ENCODE measurements at regions not wholly inside any gene's neighbourhood (a gene's known extent, or its start where the extent isn't known, plus 50 kb on each side); places are given as distances from the start of the nearest gene placed in this dataset.
"Not testable (repeated sequence)": the region's sequence is repeated elsewhere in the genome, so short reads cannot be mapped to it uniquely, and the experiment has no call there.

DNA sequence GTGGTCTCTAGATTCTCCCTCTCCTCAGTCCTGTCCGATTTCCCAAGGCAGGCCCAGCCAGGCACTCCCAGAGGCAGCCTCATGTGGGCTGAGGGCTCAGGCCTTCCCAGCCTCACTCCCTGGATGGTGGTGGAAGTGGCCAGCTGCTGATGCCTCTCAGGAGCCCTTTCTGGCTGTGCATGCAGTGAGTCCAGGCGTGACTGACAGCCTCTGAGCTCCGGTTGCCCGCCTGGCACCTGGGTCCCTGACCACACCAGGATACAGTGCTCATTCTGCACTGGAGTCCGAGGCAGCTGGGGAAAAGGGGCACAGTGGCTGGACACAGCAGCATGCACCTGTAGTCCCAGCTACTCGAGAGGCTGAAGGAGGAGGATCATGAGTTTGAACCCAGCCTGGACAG, 132.6 kb downstream of the CUL2 start:
- no peak for DNase-seq

DNA sequence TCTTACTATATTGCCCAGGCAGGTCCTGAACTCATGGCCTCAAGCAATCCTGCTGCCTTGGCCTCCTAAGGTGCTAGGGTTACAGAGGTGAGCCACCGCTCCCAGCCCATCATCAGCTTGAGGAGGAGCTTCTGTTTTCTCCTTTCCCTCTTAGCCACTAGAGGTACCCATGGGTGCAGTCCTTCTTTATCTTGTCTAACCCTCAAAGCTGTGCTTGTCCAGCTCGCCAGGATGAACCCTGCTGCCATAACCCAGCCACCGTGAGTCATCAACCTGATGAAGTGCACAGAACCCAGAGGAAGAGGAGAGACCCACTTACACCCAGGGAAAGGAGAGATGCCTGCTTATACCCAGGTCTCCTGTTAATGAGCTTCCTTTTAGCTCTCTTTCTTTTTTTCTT, 133.4 kb downstream of the CUL2 start:
- DNase-seq, result no peak

DNA sequence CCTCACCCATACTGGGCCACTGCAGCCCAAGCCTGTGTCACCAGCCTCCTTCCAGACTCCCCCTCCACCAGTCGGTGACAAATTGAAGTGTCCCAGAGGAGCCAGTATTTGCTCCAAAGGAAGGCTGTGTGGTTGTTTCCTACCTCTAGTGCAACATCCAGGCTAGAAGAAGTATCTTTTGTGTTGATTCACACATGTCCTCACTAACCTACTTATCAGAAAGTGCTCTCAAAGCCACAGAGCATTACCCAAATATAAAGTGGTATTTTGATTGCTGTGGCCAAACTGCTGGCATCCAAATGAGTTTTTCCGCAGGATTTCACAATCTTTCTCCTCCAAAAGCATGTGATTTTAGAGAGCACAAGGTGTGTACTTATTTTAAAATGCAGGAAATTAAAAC, 134.8 kb downstream of the CUL2 start:
- DNase-seq, result no peak

DNA sequence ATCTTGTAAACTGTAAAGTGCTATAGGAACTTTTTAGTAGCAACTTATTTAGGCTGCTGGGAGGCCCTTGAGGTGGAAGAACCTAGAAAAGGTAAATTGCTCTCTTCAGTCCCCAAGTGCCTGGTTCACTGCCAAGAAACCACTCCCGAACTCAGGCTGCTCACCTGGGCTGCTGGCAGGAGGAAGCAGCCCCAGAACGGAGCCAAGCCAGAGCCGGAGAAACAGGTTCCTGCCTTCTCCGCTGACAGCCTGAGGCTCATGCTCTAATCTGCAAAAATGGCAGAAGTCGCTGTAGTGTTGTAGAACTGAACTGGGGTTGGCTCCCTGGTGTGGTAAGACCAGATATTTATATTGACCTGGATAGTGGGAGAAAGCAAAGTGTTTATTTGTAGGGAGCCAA, 136.0 kb downstream of the CUL2 start:
- no peak for DNase-seq

DNA sequence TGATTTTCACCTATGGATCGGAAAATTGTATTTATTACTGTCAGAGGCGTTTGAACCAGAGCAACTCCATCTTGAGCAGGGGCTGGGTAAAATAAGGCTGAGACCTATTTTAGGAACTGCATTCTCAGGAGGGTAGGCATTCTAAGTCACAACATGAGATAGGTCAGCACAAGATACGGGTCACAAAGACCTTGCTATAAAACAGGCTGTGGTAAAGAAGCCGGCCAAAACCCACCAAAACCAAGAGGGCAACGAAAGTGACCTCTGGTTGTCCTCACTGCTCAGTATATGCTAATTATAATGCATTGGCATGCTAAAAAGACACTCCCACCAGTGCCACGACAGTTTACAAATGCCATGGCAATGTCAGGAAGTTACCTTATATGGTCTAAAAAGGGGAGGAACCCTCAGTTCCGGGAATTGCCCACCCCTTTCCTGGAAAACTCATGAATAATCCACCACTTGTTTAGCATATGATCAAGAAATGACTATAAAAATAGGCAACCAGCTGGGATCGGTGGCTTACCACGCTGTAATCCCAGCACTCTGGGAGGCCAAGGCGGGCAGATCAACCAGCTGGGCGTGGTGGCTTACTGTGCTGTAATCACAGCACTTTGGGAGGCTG, 136.3 kb upstream of the PARD3 start:
- DNase-seq, result not testable (repeated sequence)

DNA sequence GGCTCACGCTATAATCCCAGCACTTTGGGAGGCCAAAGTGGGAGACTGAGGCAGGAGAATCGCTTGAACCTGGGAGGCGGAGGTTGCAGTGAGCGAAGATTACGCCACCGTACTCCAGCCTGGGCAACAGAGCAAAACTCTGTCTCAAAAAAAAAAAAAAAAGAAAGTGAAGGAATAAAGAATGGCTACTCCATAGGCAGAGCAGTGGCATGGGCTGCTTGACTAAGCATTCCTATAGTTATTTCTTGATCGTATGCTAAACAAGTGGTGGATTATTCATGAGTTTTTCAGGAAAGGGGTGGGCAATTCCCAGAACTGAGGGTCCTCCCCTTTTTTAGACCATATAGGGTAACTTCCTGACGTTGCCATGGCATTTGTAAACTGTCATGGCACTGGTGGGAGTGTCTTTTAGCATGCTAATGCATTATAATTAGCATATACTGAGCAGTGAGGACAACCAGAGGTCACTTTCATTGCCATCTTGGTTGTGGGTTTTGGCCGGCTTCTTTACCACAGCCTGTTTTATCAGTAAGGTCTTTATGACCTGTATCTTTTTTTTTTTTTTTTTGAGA, 130.9 kb upstream of the PARD3 start:
- DNase-seq, result not testable (repeated sequence)

DNA sequence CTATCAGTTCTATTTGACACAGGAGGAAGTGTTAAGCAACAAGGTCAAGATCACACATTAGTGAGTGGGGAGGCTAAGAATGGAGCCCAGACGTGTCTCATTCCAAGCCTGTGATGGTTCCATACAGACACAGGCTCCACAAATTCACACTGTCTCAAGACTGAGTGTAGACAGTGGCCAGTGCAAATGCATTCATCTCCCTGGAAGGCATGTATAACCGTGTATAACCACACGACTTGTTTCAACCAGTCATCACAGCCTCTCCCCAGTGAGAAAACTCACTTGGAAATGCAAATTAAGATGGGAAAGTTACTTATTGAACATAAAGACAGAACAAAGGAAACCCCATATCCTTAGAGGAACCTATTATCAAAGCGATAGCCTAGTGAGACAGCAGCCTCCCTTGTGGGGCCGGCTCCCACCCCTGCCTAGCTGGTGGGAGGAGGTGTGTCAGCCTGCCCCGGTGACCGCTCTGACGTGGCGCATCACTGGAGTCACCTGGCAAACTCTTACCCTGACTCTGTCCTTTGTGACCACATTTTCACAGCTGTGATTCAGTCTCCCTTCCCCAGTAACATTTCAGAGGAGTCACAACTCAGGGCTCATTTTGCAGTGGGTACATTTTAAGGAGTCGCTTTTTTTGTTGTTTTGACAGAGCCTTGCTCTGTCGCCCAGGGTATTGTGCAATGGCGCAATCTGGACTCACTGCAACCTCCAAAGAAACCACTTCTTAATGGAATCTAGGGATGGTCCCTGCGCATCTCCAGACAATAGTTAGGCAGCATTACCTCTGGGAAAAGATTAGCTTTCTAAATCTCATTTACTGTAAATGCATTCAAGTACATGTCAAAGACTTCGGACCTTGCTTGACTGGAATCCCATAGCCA, 126.6 kb upstream of the PARD3 start:
- no peak for DNase-seq

DNA sequence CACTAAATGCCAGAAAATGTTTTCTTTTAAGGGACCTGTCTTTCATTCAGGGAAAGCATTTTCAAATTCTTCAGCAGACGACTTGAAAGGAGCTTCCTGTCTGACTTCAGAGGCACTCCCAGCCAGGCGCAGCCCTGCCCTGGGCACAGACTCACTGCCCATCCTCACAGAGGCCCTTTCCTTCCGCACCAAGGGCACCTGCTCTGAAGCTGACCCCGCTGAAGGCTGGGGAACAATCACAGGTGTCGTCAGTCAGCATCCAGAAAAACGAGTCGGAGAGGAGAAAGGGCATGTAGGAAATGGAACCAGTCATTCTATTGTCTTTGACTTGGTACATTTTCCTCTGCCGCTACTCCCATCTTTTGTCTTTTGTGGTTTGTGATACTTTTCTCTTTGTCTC, 125.3 kb upstream of the PARD3 start:
- DNase-seq, result no peak

DNA sequence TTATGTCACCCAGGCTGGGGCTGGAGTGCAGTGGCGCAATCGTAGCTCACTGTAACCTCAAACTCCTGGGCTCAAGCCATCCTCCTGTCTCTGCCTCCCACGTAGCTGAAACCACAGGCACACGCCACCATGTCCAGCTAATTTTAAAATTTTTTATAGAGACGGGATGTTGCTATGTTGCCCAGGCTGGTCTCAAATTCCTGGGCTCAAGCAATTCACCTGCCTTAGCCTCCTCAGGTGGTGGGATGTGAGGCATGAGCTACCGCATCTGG, 123.2 kb upstream of the PARD3 start:
- no peak for DNase-seq

DNA sequence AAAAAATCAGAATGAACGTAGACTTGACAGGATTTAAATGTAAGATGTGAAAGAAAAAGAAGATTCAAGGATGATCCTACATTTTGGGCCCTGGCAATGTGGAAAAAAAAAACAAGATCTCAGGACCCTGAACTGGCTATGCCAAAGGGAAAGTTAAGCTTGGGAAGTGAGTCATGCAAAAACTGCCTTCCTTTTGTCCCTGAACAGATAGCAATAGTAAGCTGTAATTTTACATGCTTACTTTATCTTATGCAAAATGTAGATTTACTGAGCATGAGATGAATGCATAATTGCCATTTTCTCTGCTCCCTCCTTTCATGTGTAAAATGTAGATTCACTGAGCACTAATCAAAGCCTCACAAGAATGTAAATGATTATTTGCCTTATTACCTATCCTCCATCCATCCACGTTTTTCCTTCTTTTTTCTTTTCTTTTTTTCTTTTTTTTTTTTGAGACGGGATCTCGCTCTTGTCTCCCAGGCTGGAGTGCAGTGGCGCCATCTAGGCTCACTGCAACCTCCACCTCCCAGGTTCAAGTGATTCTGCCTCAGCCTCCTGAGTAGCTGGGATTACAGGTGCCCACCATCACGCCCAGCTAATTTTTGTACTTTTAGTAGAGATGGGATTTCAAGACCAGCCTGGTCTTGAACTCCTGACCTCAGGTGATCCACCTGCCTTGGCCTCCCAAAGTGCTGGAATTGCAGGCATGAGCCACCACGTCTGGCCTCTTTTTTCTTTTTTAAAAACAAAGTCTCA, 122.7 kb upstream of the PARD3 start:
- not testable (repeated sequence) for DNase-seq

DNA sequence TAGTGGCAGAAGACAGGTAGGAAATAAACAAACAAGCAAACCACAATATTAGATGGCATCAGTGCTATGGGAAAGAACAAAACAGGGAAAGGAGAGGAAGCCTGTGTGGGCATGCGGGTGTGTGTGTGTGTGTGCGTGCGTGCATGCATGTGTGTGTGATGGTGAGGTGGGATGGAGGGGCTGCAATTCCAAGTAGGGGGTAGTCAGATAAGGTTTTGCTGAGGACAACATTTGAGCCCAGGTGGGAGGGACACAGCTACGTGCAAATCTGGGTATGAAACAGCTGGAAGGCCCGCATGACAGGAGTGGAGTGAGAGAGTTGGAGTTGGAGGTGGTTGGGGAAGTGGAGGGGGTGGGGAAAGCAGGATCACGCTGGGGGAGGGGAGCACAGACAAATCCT, 121.0 kb upstream of the PARD3 start:
- no peak for DNase-seq

DNA sequence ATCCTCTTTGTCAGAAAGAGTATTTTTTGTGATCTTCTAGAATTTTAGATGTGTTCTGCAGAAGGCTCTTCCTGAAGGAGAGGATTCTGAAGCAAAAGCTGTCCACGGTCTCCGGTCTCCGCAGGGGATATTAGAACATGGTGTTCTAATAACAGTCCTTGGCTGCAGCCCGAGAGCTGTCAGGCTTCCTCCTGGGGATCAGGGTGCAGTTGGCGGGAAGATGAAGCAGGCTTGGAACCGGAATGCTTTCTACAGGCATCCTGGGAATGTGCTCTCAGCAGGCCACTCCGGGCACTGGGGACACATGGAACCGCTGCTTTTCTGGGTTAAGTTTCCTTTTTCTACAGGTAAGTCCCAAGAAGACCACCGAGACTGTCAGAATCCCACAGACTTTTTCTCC, 118.6 kb upstream of the PARD3 start:
- DNase-seq, result peak in 8 of 51 donors; percentile 2 to 20 (median 11)

DNA sequence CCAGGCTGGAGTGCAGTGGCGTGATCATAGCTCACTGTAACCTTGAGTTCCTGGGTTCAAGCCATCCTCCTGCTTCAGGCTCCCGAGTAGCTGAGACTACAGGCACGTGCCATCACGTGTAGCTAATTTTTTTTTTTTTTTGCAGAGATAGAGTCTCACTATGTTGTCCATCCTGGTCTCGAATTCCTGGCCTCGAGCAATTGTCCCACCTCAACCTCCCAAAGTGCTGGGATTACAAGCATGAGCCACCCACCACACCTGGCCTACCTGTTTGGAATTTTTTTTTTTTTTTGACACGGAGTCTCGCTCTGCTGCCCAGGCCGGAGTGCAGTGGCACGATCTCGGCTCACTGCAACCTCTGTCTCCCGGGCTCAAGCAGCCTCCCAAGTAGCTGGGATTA, 117.1 kb upstream of the PARD3 start:
- DNase-seq, result no peak

DNA sequence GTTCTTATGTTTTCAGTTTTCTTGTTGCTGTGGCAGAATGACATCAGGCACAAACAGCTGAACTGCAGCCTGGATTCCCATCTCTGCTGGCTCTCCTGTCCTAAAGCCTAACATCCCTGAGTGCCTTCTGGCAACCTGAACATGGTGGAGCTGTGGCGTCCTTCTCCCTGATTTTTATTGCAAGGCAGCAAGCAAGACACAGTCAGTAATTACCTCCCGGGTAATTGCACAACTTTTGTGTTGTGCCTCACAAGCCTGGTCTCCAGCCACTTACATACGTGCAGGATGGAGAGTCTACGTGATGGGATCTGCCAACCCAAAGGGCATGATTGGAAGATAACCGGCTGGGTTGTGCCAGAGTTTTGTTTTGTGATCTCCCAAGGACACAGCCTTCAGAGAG, 116.1 kb upstream of the PARD3 start:
- no peak for DNase-seq

DNA sequence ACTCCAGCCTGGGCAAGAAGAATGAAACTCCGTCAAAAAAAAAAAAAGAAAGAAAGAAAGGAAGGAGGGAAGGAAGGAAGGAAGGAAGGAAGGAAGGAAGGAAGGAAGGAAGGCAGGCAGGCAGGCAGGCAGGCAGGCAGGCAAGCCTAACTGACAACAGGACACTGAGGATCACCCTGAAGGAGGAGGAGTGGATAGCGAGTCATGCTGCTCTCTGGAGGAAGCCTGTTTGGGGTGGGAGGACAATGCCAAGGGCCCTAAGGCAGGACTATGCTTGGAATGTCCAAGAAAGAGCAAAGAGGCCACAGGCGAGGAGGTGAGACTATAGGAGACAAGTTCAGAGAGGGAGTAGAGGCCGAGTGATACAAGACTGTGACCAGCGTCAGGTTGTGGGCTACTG, 107.0 kb upstream of the PARD3 start:
- no peak for DNase-seq

DNA sequence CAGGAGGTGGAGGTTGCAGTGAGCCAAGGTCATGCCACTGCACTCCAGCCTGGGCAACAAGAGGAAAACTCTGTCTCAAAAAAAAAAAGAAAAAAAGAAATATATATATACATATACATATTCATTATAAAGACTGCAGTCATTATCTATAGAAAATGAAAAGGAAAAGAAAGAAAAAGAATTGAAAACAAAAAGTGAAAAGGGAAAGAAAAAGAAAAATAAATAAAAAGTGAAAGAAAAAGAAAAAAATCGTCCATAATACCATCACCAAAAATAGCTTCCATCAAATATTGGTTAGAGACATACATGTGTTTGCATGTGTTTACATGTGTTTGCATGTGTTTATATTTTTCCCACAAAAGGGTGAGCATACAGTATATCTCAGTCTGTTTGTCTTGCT, 105.5 kb upstream of the PARD3 start:
- no peak for DNase-seq

DNA sequence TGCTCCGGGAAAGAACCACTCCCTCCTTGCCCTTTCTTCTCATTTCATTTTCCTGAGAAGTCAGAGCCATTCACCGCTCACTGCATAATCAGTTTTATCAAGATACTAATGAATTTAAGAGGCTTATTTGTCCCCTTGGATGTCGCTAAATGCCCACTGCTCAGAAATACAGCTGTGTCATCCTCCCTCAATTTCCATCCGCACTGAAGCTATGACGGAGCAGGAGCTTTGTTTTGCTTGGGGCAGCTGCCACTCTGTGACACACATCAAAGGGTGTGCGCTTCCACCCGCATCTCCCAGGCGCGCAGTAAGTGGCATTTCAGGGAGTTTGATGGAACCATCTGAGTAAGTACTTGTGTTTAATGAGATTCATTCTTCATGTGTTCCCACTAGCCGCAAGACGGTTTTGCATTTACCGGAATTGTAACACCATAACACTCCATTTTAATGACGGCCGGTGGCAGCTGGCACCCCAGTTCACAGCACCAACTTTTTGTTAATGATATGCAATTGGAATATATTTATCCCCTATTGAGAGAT, 103.8 kb upstream of the PARD3 start:
- peak in 2 of 51 donors; percentile 3 to 4 for DNase-seq

DNA sequence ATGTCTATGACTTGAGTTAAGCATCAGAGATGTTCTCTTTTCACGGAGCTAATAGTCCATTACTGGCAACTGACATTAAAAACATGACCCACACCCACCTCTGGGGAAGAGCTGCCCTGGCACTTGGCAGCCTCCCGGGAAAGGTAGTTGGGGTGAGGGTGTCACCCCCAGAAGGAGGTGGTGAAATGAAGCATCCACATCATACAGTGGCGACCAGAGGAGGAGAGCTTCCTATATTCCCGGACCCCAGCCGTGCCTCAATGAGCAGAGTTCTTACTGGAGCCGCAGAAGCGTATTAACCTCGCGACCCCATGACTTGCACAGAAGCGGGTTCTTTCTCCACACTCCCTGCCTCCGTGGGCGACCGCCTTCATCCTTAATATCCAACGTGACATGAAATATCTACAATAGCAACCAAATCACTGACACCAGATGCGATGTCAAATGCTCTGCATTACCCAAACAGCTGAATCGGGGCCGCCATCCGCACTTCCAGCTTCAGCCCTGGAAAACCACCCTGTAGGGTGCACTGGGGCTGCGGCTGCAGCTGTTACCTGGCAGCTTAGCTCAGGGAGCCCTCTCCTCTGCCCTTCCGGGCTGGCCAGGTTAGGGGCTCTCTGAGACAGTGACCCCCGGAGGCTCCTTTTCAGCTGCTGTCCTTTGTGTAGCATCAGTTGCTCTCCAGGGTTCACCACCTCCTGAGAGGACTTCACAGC, 103.1 kb upstream of the PARD3 start:
- no peak for DNase-seq

DNA sequence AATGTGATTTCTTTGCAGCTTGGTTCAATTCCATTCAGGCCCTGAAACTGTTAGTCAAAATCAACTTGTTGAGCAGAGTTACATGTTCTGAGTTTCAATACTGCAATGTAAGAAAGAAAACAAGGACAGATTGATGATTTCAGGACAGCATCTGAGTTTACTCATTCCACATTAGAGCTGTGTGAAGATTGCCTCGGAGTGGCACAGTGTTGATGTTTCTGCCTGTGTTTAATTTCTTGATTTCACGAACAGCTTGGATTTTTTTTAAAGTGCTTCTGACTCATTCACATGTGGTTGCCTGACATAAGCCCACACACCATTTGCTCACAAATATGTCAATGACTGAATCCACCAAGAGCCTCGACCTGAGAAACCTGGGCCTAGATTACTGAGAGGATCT, 101.2 kb upstream of the PARD3 start:
- peak in 2 of 51 donors; percentile 10 to 31 for DNase-seq

DNA sequence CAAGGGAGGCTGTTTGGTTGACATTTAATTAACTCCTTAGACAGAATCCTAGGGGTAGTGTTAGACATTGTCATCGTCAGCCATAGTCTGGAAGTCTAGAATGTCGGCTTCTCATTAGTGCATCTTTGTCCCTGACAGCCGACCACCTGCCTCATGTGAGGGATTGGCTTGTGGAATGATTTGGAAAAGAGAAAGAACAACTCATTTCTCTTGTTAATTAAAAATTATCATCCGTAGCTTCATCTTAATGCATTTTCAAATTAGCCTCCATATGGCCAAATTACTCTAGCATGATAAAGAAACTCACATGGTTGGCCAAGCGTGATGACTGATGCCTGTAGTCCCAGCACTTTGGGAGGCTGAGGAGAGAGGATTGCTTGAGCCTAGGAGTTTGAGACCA, 97.7 kb upstream of the PARD3 start:
- no peak for DNase-seq

DNA sequence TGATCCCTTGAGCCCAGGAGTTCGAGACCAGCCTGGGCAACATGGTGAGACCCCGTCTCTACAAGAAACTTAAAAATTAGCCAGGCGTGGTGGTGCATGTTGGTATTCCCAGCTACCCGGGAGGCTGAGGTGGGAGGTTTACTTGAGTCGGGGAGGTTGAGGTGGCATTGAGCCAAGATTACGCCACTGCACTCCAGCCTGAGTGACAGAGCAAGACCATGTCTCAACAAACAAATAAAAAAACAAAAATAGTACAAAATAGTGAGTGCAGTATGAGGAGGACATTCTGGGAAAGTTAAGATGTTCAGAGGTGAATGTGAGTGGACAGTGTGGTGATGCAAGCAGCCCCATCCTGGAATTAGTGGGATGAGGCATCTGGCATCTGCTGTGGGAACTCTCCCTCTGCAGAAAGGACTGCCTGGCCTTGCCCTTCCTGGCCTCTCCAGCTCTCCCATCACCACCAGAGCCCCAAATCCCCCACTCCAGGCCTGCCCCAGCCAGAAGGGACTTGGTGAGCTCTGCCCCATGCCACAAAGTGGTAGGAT, 96.6 kb upstream of the PARD3 start:
- DNase-seq, result no peak

Data from hypothalamus (tissue), 51 donors.